Endothelial cell of umbilical vein (primary cell): ENCODE measurements at regions not wholly inside any gene's neighbourhood (a gene's known extent, or its start where the extent isn't known, plus 50 kb on each side); places are given as distances from the start of the nearest gene placed in this dataset.

Experiments used
- BruUV-seq: library from RNA; stranded (reverse); fragments of 400-500 nt; replicated peaks from 2 replicates; lab custom pipeline; 2021; lab: Mats Ljungman, UMichigan
- CTCF ChIA-PET: fragments of 300-600, 350-600 bp; sonication (Branson Sonifier 250); formaldehyde crosslinking; loops from one replicate; lab custom pipeline; 2021; ENCODE audit warnings: antibody characterized with exemption, inconsistent platforms; lab: Charles Lee
- POLR2A ChIA-PET: fragments of 300-600, 350-600 bp; sonication (Branson Sonifier 250); formaldehyde crosslinking; loops from one replicate; lab custom pipeline; 2021; ENCODE audit warnings: antibody characterized with exemption, inconsistent platforms; lab: Charles Lee
- DNase-seq: peaks from one replicate; pipeline ENCODE4 v3.0.0-alpha.2; 2011; ENCODE audit warnings: low read depth, low spot score
- FAIRE-seq: peaks from 2 replicates; lab custom pipeline; 2011; peaks lifted over from hg19 to GRCh38; lab: Jason Lieb, UNC
- H2AFZ ChIP-seq: 2 replicates; pipeline ENCODE4 v1.6.0; 2012; ENCODE audit warnings: low read depth, low read length, control low read depth, inconsistent platforms
- H3K27ac ChIP-seq: 2 replicates; pipeline ENCODE4 v1.5.1; 2011; ENCODE audit warnings: low read depth, mild to moderate bottlenecking, control low read depth, low read length, moderate library complexity; ENCODE audit not compliant: insufficient read depth
- H3K27me3 ChIP-seq, 2 experiments: 2 replicates each; pipeline versions ENCODE4 v1.6.0 to v1.6.1; 2011; ENCODE audit warnings: low read length in 2 of 2, mixed read lengths in 1 of 2; ENCODE audit not compliant: control insufficient read depth in 2 of 2, insufficient read depth in 2 of 2
- H3K36me3 ChIP-seq, 2 experiments: 2 replicates in 1 of 2; 3 replicates in 1 of 2; pipeline ENCODE4 v1.5.1; 2011; ENCODE audit warnings: low read length in 2 of 2, mild to moderate bottlenecking in 1 of 2, moderate library complexity in 1 of 2; ENCODE audit not compliant: control insufficient read depth in 2 of 2, insufficient read depth in 2 of 2; ENCODE audit errors: extremely low read depth in 1 of 2
- H3K4me1 ChIP-seq: 3 replicates; pipeline ENCODE4 v1.5.1; 2011; ENCODE audit warnings: mild to moderate bottlenecking, low read length; ENCODE audit not compliant: control insufficient read depth, insufficient read depth; ENCODE audit errors: extremely low read depth
- H3K4me2 ChIP-seq: 2 replicates; pipeline ENCODE4 v1.6.1; 2011; ENCODE audit warnings: low read length, control low read depth, mixed read lengths; ENCODE audit not compliant: insufficient read depth
- H3K4me3 ChIP-seq, 3 experiments: fragments of 200-600 bp in 1 of 3; sonication (generic), shearing (Covaris generic) in 1 of 3; replicated peaks in 1 of 3; 2 replicates each; pipeline ENCODE4 v1.5.1; 2011 to 2016; ENCODE audit warnings: control low read depth in 3 of 3, low read length in 3 of 3, mild to moderate bottlenecking in 2 of 3, inconsistent platforms in 1 of 3, low read depth in 1 of 3, moderate library complexity in 1 of 3; ENCODE audit not compliant: insufficient read depth in 1 of 3
- H3K79me2 ChIP-seq: 2 replicates; pipeline ENCODE4 v1.6.0; 2012; ENCODE audit warnings: low read length, inconsistent platforms; ENCODE audit not compliant: control insufficient read depth, insufficient read depth
- H3K9ac ChIP-seq: replicated peaks from 2 replicates; pipeline ENCODE3; 2011; ENCODE audit warnings: low read length, control low read depth; ENCODE audit not compliant: insufficient read depth; ENCODE audit errors: extremely low read depth
- H3K9me1 ChIP-seq: replicated peaks from 3 replicates; pipeline ENCODE4 v1.6.0; 2011; ENCODE audit warnings: mild to moderate bottlenecking, low read length; ENCODE audit not compliant: control insufficient read depth, insufficient read depth; ENCODE audit errors: extremely low read depth
- H3K9me3 ChIP-seq: replicated peaks from 2 replicates; pipeline ENCODE4 v1.5.1; 2012; ENCODE audit warnings: low read length, inconsistent platforms; ENCODE audit not compliant: control insufficient read depth, insufficient read depth
- H4K20me1 ChIP-seq: replicated peaks from 2 replicates; pipeline ENCODE3; 2011; ENCODE audit warnings: mild to moderate bottlenecking, low read length; ENCODE audit not compliant: control insufficient read depth, insufficient read depth; ENCODE audit errors: extremely low read depth
- CTCF ChIP-seq, 2 donors: IDR thresholded peaks; 1 replicate in 1 of 2; 2 replicates in 1 of 2; pipeline ENCODE4 v1.5.1; 2011; ENCODE audit warnings: low read length in 2 of 2, mild to moderate bottlenecking in 2 of 2, moderate library complexity in 2 of 2, control low read depth in 1 of 2, inconsistent platforms in 1 of 2, low read depth in 1 of 2; ENCODE audit not compliant: insufficient read depth in 1 of 2; ENCODE audit errors: extremely low read depth in 1 of 2
- EZH2 ChIP-seq: IDR thresholded peaks from 2 replicates; pipeline ENCODE4 v1.6.1; 2012; ENCODE audit warnings: borderline replicate concordance, low read depth, mild to moderate bottlenecking, moderate library complexity, low read length, inconsistent platforms; ENCODE audit not compliant: severe bottlenecking
- FOS ChIP-seq: IDR thresholded peaks from 2 replicates; pipeline ENCODE4 v1.6.1; 2011; ENCODE audit warnings: mild to moderate bottlenecking, low read length, moderate library complexity, borderline replicate concordance; ENCODE audit not compliant: insufficient read depth
- GATA2 ChIP-seq: IDR thresholded peaks from 2 replicates; pipeline ENCODE4 v1.7.0; 2011; ENCODE audit warnings: low read depth, mild to moderate bottlenecking, moderate library complexity, mixed read lengths, low read length; ENCODE audit not compliant: insufficient read length, insufficient read depth
- JUN ChIP-seq: IDR thresholded peaks from 2 replicates; pipeline ENCODE4 v1.6.1; 2011; ENCODE audit warnings: borderline replicate concordance, low read depth; ENCODE audit not compliant: insufficient read length, insufficient read depth
- MYC ChIP-seq: IDR thresholded peaks from one replicate; pipeline ENCODE4 v1.6.1; 2011; ENCODE audit warnings: mild to moderate bottlenecking, low read depth, low read length
- POLR2A ChIP-seq: IDR thresholded peaks from 2 replicates; pipeline ENCODE4 v1.6.1; 2012; ENCODE audit warnings: low read depth, mild to moderate bottlenecking, control low read depth, low read length
- POLR2AphosphoS5 ChIP-seq: IDR thresholded peaks from 2 replicates; pipeline ENCODE4 v1.6.1; 2012; ENCODE audit warnings: low read depth, mild to moderate bottlenecking, control low read depth, low read length, moderate library complexity; ENCODE audit not compliant: insufficient read depth
- dilution Hi-C: fragments of 300-500 bp; cut with MboI; formaldehyde crosslinking; loops from one replicate; pipeline ENCODE4 v1.15.0; 2019; ENCODE audit warnings: low sequenced_read_pairs; ENCODE audit not compliant: extremely low pct_ligation_motif_present
- intact Hi-C: fragments of 100-400 bp; cut with micrococcal nuclease; formaldehyde crosslinking; loops from one replicate; pipeline ENCODE4 v1.10.0; 2022
- TF ChIP-seq, protein P1 (sequence below): IDR thresholded peaks from 2 replicates; pipeline ENCODE4 v1.6.1; 2011; ENCODE audit not compliant: insufficient read depth, insufficient read length

- no peak overlapping the region for H3K27ac ChIP-seq
- TF ChIP-seq FOS (no peak), EZH2 (no peak), CTCF (IDR thresholded peaks at IDR 0.05; ENCODE audit: extremely low read depth in 1 of 2, insufficient read depth in 1 of 2, low read depth in 1 of 2, low read length in 2 of 2) (no peak), MYC (no peak), POLR2AphosphoS5 (no peak), JUN (no peak), GATA2 (no peak), POLR2A (no peak)
- TF ChIP-seq, protein P1, sequence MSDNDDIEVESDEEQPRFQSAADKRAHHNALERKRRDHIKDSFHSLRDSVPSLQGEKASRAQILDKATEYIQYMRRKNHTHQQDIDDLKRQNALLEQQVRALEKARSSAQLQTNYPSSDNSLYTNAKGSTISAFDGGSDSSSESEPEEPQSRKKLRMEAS, result no peak
- H3K4me1 ChIP-seq, result no peaks in the 10 kb centered on the region
- no peaks in the 10 kb centered on the region for H3K36me3 ChIP-seq
- no peak overlapping the region for H3K4me3 ChIP-seq
- intact Hi-C loops, result loop anchor here (1.0 kb wide), 1 partner anchor 39 kb away; no protein-coding TSS in a partner anchor
- POLR2A ChIA-PET, result no interaction called here
- no TSS peak for BruUV-seq
- DNase-seq, result no peak
- H2AFZ ChIP-seq, result no peak overlapping the region
- dilution Hi-C loops, result no loop called here
- no peak overlapping the region for H3K4me2 ChIP-seq
- FAIRE-seq, result no peak
- H3K9ac ChIP-seq, result no peak overlapping the region
- no peaks in the 10 kb centered on the region for H4K20me1 ChIP-seq
- no peaks in the 10 kb centered on the region for H3K9me3 ChIP-seq
- peaks cover 0 to 5% of the 10 kb centered on the region in 2 experiments for H3K27me3 ChIP-seq
- H3K9me1 ChIP-seq, result no peaks in the 10 kb centered on the region
- CTCF ChIA-PET, result no interaction called here
- H3K79me2 ChIP-seq, result no peaks in the 10 kb centered on the region
Measured at GRCh38 chr7:12123172-12123571, 87.9 kb upstream of the TMEM106B start.
